Prostate gland (tissue), 2 donors: ENCODE measurements at regions not wholly inside any gene's neighbourhood (a gene's known extent, or its start where the extent isn't known, plus 50 kb on each side); places are given as distances from the start of the nearest gene placed in this dataset.

Experiments used
- POLR2A ChIP-seq: fragments of 450-650 bp; IDR thresholded peaks from one replicate; pipeline ENCODE4 v1.6.1; 2016; ENCODE audit warnings: antibody characterized with exemption, mild to moderate bottlenecking
- POLR2AphosphoS5 ChIP-seq: sonication (generic); formaldehyde crosslinking; IDR thresholded peaks from one replicate; pipeline ENCODE4 v1.6.1; 2017; ENCODE audit warnings: antibody characterized with exemption
- TF ChIP-seq, protein P1 (sequence below), 4 experiments: fragments of 200-600 bp in 2 of 4; fragments of 450-650 bp in 2 of 4; sonication (generic) in 2 of 4; IDR thresholded peaks; 1 replicate in 3 of 4; 2 replicates in 1 of 4; pipeline ENCODE4 v1.5.1; 2016 to 2019; ENCODE audit warnings: antibody characterized with exemption in 4 of 4, mild to moderate bottlenecking in 2 of 4, moderate library complexity in 2 of 4

DNA sequence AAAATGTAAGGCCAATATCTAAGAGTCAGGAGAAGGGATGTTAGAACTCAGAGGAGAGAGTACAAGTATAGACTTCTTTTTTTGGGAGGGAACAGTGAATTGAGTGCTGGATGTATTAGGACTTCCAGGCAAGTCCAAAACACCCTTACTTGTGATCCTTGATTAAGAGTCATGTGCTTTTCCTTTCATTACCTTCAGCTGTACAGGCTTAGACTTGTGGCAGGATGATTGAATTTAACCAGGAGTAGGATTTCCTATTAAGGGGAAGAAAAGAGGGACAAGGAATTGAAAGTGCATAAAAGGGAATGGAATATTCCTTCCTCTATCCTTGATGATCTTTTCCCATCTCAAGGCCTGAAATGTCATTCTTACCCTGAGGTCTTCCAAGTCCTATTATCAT is 606.7 kb downstream of the STIM2 start:
- TF ChIP-seq POLR2AphosphoS5 (no peak), POLR2A (no peak)
- TF ChIP-seq, protein P1, sequence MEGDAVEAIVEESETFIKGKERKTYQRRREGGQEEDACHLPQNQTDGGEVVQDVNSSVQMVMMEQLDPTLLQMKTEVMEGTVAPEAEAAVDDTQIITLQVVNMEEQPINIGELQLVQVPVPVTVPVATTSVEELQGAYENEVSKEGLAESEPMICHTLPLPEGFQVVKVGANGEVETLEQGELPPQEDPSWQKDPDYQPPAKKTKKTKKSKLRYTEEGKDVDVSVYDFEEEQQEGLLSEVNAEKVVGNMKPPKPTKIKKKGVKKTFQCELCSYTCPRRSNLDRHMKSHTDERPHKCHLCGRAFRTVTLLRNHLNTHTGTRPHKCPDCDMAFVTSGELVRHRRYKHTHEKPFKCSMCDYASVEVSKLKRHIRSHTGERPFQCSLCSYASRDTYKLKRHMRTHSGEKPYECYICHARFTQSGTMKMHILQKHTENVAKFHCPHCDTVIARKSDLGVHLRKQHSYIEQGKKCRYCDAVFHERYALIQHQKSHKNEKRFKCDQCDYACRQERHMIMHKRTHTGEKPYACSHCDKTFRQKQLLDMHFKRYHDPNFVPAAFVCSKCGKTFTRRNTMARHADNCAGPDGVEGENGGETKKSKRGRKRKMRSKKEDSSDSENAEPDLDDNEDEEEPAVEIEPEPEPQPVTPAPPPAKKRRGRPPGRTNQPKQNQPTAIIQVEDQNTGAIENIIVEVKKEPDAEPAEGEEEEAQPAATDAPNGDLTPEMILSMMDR (IDR thresholded peaks at IDR 0.05), result no peak
